ENCODE measurements at regions not wholly inside any gene's neighbourhood (a gene's known extent, or its start where the extent isn't known, plus 50 kb on each side); places are given as distances from the start of the nearest gene placed in this dataset.

DNA sequence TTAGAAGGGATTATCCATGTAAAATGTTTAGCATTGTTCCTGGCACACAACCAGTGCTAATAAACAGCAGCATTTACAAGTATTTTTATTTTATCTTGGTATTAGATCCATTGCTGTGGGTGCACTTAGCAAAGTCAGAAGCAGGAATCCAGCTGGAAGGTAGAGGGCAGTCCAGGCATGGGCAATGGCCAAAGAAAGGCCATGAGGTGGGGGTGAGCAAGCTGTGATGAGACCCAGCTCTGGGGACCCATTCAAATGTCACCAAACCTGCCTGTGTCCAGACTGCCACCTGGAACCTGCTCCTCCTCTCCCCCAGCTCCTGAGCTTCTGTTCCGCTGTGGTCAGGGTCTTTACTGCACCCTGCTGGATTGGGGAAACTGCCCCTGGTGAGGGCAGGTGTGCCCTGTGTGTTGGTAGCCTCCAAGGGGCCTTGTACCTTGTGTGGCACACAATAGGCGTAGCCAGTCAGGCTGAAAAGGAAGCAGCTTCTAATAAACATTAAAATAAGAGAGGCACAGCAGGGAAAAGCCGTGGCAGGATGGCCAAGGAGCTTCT is 118.0 kb upstream of the CRHR1 start:
- TF ChIP-seq MAFK (IDR thresholded peaks at IDR 0.05; ENCODE audit: low read depth, low read length): no peak
- no peak for TF ChIP-seq USF2 (IDR thresholded peaks at IDR 0.05; ENCODE audit: low read depth, low read length)
- TF ChIP-seq BHLHE40 (IDR thresholded peaks at IDR 0.05; ENCODE audit: low read depth, low read length): no peak
- no peak overlapping the region for H2AK5ac ChIP-seq (ENCODE audit: low read depth, low read length)
- no peak overlapping the region for H3K56ac ChIP-seq (ENCODE audit: extremely low read depth, insufficient read depth, low read length)
- H2BK5ac ChIP-seq (ENCODE audit: low read depth, low read length, poor library complexity, severe bottlenecking): no peak overlapping the region
- no peak overlapping the region for H3K23ac ChIP-seq (ENCODE audit: low read depth, low read length)
- H3K14ac ChIP-seq (replicated peaks; ENCODE audit: low read depth, low read length): no peak overlapping the region
- H3K9me3 ChIP-seq (ENCODE audit: control insufficient read depth, insufficient read depth, low read length): no peaks in the 10 kb centered on the region
- no peak overlapping the region for H4K8ac ChIP-seq (ENCODE audit: low read depth in 2 of 2, low read length in 2 of 2)
- in situ Hi-C loops (cut with MboI; ENCODE audit: low sequenced_read_pairs): no loop called here
- BruUV-seq (replicated peaks): no TSS peak
- no peak overlapping the region for H2AFZ ChIP-seq (replicated peaks; ENCODE audit: low read length, poor library complexity)
- H2BK20ac ChIP-seq (ENCODE audit: low read depth, low read length): no peak overlapping the region
- H3K9me1 ChIP-seq (ENCODE audit: insufficient read depth, low read length): no peaks in the 10 kb centered on the region; the same call in 1 of the 2 replicates
- H3K4ac ChIP-seq (ENCODE audit: low read depth, low read length): no peak overlapping the region
- no peak overlapping the region for H4K5ac ChIP-seq (ENCODE audit: low read depth, low read length)
- H4K20me1 ChIP-seq (ENCODE audit: insufficient read depth, low read length): no peaks in the 10 kb centered on the region
- no CpG with 5 or more reads among the region's 3 CpGs for WGBS, 2 experiments (ENCODE audit: extremely low coverage in 2 of 2, insufficient read length in 1 of 2)
- no peaks in the 10 kb centered on the region for H3K79me1 ChIP-seq (ENCODE audit: low read depth in 1 of 2, low read length in 2 of 2)
- DNase-seq: no peak
- no peak overlapping the region for H2AK9ac ChIP-seq (replicated peaks; ENCODE audit: low read depth, low read length, poor library complexity)
- dilution Hi-C loops (cut with HindIII; ENCODE audit: low sequenced_read_pairs, unreplicated experiment): no loop called here
- H3K9ac ChIP-seq (ENCODE audit: low read depth, low read length): no peak overlapping the region
- peaks cover 18% of the 10 kb centered on the region for H3K27me3 ChIP-seq (ENCODE audit: control insufficient read depth, insufficient read depth, low read length)
- no peaks in the 10 kb centered on the region for H3K36me3 ChIP-seq (ENCODE audit: control insufficient read depth, insufficient read depth, low read length)
- no peaks in the 10 kb centered on the region for H3K4me1 ChIP-seq (ENCODE audit: control insufficient read depth, insufficient read depth, low read length)
- H4K91ac ChIP-seq (ENCODE audit: insufficient read depth, low read depth, low read length): no peak overlapping the region
- intact Hi-C loops (cut with micrococcal nuclease): no loop called here
- POLR2A ChIA-PET (ENCODE audit: unreplicated experiment): no interaction called here
- no peak overlapping the region for H3K4me2 ChIP-seq (ENCODE audit: low read depth, low read length)
- ATAC-seq (ENCODE audit: low read depth): no peak
- no peak overlapping the region for H2BK120ac ChIP-seq (ENCODE audit: low read depth, low read length)
- H3K27ac ChIP-seq (ENCODE audit: insufficient read depth, low read length): no peak overlapping the region
- no peak overlapping the region for H2BK15ac ChIP-seq (ENCODE audit: low read depth, low read length)
- H3K18ac ChIP-seq (ENCODE audit: low read depth, low read length): no peak overlapping the region
- no peak overlapping the region for H3K4me3 ChIP-seq (ENCODE audit: insufficient read depth, low read depth, low read length)
- CTCF ChIA-PET: no interaction called here
